ENCODE measurements at regions not wholly inside any gene's neighbourhood (a gene's known extent, or its start where the extent isn't known, plus 50 kb on each side); places are given as distances from the start of the nearest gene placed in this dataset.

GRCh38 chr2:83233326-83233725 lies 1225.8 kb downstream of the SUCLG1 start:
- Histone ChIP-seq H3K4me1 (no peaks in the 10 kb centered on the region), H3K4me3 (no peak overlapping the region), H3K27ac (no peak overlapping the region), H3K4me2 (no peak overlapping the region), H3K9me3 (no peaks in the 10 kb centered on the region; the same call in 1 of the 3 replicates)
- POLR2A ChIA-PET = no interaction called here
- TF ChIP-seq KDM5A (IDR thresholded peaks at IDR 0.05) (no peak), EP300 (IDR thresholded peaks at IDR 0.05) (no peak), CHD2 (IDR thresholded peaks at IDR 0.05; ENCODE audit: low read length, partially characterized antibody) (no peak), RARB (CRISPR knock-in tag; IDR thresholded peaks at IDR 0.05) (no peak), FOSB (CRISPR knock-in tag; IDR thresholded peaks at IDR 0.05) (no peak), TFCP2L1 (CRISPR knock-in tag; IDR thresholded peaks at IDR 0.05) (no peak), MAZ (IDR thresholded peaks at IDR 0.05; ENCODE audit: borderline replicate concordance, low read depth, low read length) (no peak), JUNB (IDR thresholded peaks at IDR 0.05) (no peak), CEBPB (IDR thresholded peaks at IDR 0.05) (no peak), POLR2AphosphoS2 (conservative IDR thresholded peaks at IDR 0.05; ENCODE audit: low read length) (no peak), EHF (CRISPR knock-in tag; IDR thresholded peaks at IDR 0.05) (no peak), ZC3H11A (IDR thresholded peaks at IDR 0.05) (no peak), NPAS2 (CRISPR knock-in tag; IDR thresholded peaks at IDR 0.05; ENCODE audit: borderline replicate concordance) (no peak)
- FAIRE-seq = no peak
- CTCF ChIA-PET = interaction anchor here (0.8 kb wide), 1 partner anchor 146 kb away, joined by 3 read pairs; no protein-coding TSS in a partner anchor
- DNase-seq (ENCODE audit: low read depth in 1 of 2, low spot score in 1 of 2) = no peak
- ATAC-seq = no peak

- Histone ChIP-seq H3K4me1 (no peaks in the 10 kb centered on the region), H3K27ac (no peak overlapping the region), H3K4me2 (no peak overlapping the region), H3K9me3 (no peaks in the 10 kb centered on the region; the same call in 2 of the 3 replicates), H3K4me3 (no peak overlapping the region)
- WGBS (ENCODE audit: missing lambda C conversion rate) = 16% methylated on average over 2 of the region's 2 CpGs
- CTCF ChIA-PET = no interaction called here
- FAIRE-seq (no peak), ATAC-seq (no peak), DNase-seq (ENCODE audit: low read depth in 1 of 2, low spot score in 1 of 2) (no peak)
- POLR2A ChIA-PET = no interaction called here
- no peak for TF ChIP-seq EHMT2 (IDR thresholded peaks at IDR 0.05; ENCODE audit: low read depth)
- peak; percentile 93 for TF ChIP-seq ZC3H11A (IDR thresholded peaks at IDR 0.05)
Measured at GRCh38 chr2:83229443-83229842, 1229.6 kb downstream of the SUCLG1 start.

- H3K9me3 ChIP-seq = peaks cover 4% of the 10 kb centered on the region; the same call in 1 of the 3 replicates
- H3K4me2 ChIP-seq = no peak overlapping the region
- TF ChIP-seq RARB (CRISPR knock-in tag; IDR thresholded peaks at IDR 0.05) = no peak
- no peak for TF ChIP-seq JUNB (IDR thresholded peaks at IDR 0.05)
- TF ChIP-seq SMC3 (IDR thresholded peaks at IDR 0.05) = no peak
- TF ChIP-seq ZNF302 (CRISPR knock-in tag; IDR thresholded peaks at IDR 0.05) = no peak
- no peak for TF ChIP-seq RCOR1 (IDR thresholded peaks at IDR 0.05; ENCODE audit: low read depth, low read length)
- TF ChIP-seq KDM1A (IDR thresholded peaks at IDR 0.05; ENCODE audit: low read depth) = no peak
- no peak for TF ChIP-seq ZSCAN20 (CRISPR knock-in tag; IDR thresholded peaks at IDR 0.05)
- no peak for TF ChIP-seq HOXB5 (CRISPR knock-in tag; IDR thresholded peaks at IDR 0.05)
- TF ChIP-seq PHF8 (IDR thresholded peaks at IDR 0.05; ENCODE audit: borderline replicate concordance, low read depth) = no peak
- ChIA-PET CTCF (no interaction called here), POLR2A (no interaction called here)
- H3K27ac ChIP-seq = no peak overlapping the region
- H3K4me3 ChIP-seq = no peak overlapping the region
- no peak for ATAC-seq
- FAIRE-seq = no peak
- H3K4me1 ChIP-seq = no peaks in the 10 kb centered on the region
- 25% methylated on average over 5 of the region's 5 CpGs for WGBS (ENCODE audit: missing lambda C conversion rate)
- DNase-seq (ENCODE audit: low read depth in 1 of 2, low spot score in 1 of 2) = no peak
Measured at GRCh38 chr2:83224591-83225200, 1234.4 kb downstream of the SUCLG1 start.

- TF ChIP-seq HMGXB4 (CRISPR knock-in tag; IDR thresholded peaks at IDR 0.05; ENCODE audit: borderline replicate concordance) (no peak), ATOH8 (CRISPR knock-in tag; IDR thresholded peaks at IDR 0.05; ENCODE audit: low read depth) (no peak), NR3C1 (IDR thresholded peaks at IDR 0.05) (no peak), FOSL2 (IDR thresholded peaks at IDR 0.05) (no peak), FOSL2 (CRISPR knock-in tag; IDR thresholded peaks at IDR 0.05) (no peak), RFX5 (IDR thresholded peaks at IDR 0.05) (no peak), HES2 (IDR thresholded peaks at IDR 0.05) (no peak), CEBPB (IDR thresholded peaks at IDR 0.05) (peak; percentile 68 to 84; a peak in 3 of 4 replicates)
- POLR2A ChIA-PET = no interaction called here
- H3K4me1 ChIP-seq = no peaks in the 10 kb centered on the region
- WGBS (ENCODE audit: missing lambda C conversion rate) = 44% methylated on average over 4 of the region's 4 CpGs
- DNase-seq (ENCODE audit: low read depth in 1 of 2, low spot score in 1 of 2) (no peak), FAIRE-seq (no peak), ATAC-seq (no peak)
- no peak overlapping the region for H3K4me3 ChIP-seq
- H3K9me3 ChIP-seq = peaks cover 4% of the 10 kb centered on the region; the same call in 1 of the 3 replicates
- no peak overlapping the region for H3K4me2 ChIP-seq
- H3K27ac ChIP-seq = no peak overlapping the region
- CTCF ChIA-PET = interaction anchor here (0.6 kb wide), 1 partner anchor 803 kb away, joined by 3 read pairs; no protein-coding TSS in a partner anchor
Measured at GRCh38 chr2:83221258-83221657, 1237.8 kb downstream of the SUCLG1 start.
